IMR-90 (cell line): ENCODE measurements at regions not wholly inside any gene's neighbourhood (a gene's known extent, or its start where the extent isn't known, plus 50 kb on each side); places are given as distances from the start of the nearest gene placed in this dataset.

ENCODE experiments used
- ATAC-seq: fragments of 200-7000 bp; cut with Tn5 transposase; 2 replicates; pipeline ENCODE4 v1.9.1; 2020; ENCODE audit warnings: low read depth, mild to moderate bottlenecking, moderate library complexity
- BruUV-seq: library from RNA; stranded (reverse); fragments of 400-500 nt; replicated peaks from 2 replicates; lab custom pipeline; 2021; lab: Mats Ljungman, UMichigan
- CTCF ChIA-PET: fragments of 300-600 bp; formaldehyde crosslinking; extraction: SDS; loops from one replicate; lab custom pipeline; 2021; ENCODE audit warnings: antibody characterized with exemption; lab: Yijun Ruan, JAX
- POLR2A ChIA-PET: fragments of 300-600 bp; sonication (Branson Sonifier 250); formaldehyde crosslinking; loops from one replicate; lab custom pipeline; 2022; ENCODE audit warnings: antibody characterized with exemption; ENCODE audit not compliant: unreplicated experiment; lab: Charles Lee
- DNase-seq: peaks from one replicate; pipeline ENCODE4 v3.0.0; 2013
- H2AFZ ChIP-seq: replicated peaks from 2 replicates; pipeline ENCODE3; 2013; ENCODE audit warnings: low read length, mild to moderate bottlenecking; ENCODE audit not compliant: poor library complexity
- H2AK5ac ChIP-seq: 2 replicates; pipeline ENCODE4 v1.6.1; 2013; ENCODE audit warnings: low read depth, low read length, inconsistent platforms
- H2AK9ac ChIP-seq: replicated peaks from 2 replicates; pipeline ENCODE3; 2013; ENCODE audit warnings: mild to moderate bottlenecking, low read depth, low read length, moderate library complexity; ENCODE audit not compliant: poor library complexity
- H2BK120ac ChIP-seq: 2 replicates; pipeline ENCODE4 v1.6.1; 2013; ENCODE audit warnings: low read depth, low read length, inconsistent platforms
- H2BK15ac ChIP-seq: 3 replicates; pipeline ENCODE4 v1.6.1; 2013; ENCODE audit warnings: low read depth, low read length, inconsistent platforms
- H2BK20ac ChIP-seq: 2 replicates; pipeline ENCODE4 v1.6.1; 2013; ENCODE audit warnings: low read depth, mild to moderate bottlenecking, inconsistent platforms, low read length, moderate library complexity
- H2BK5ac ChIP-seq: 2 replicates; pipeline ENCODE4 v1.6.1; 2013; ENCODE audit warnings: mild to moderate bottlenecking, low read depth, low read length, inconsistent platforms; ENCODE audit not compliant: poor library complexity, severe bottlenecking
- H3K14ac ChIP-seq: replicated peaks from 2 replicates; pipeline ENCODE4 v1.6.1; 2013; ENCODE audit warnings: low read depth, low read length, inconsistent platforms
- H3K18ac ChIP-seq: 2 replicates; pipeline ENCODE4 v1.6.1; 2013; ENCODE audit warnings: low read depth, low read length, control low read depth
- H3K23ac ChIP-seq: 2 replicates; pipeline ENCODE4 v1.6.1; 2013; ENCODE audit warnings: low read depth, low read length, inconsistent platforms
- H3K27ac ChIP-seq: 2 replicates; pipeline ENCODE4 v1.5.1; 2013; ENCODE audit warnings: mild to moderate bottlenecking, control low read depth, low read length; ENCODE audit not compliant: insufficient read depth
- H3K27me3 ChIP-seq: 2 replicates; pipeline ENCODE4 v1.6.1; 2013; ENCODE audit warnings: low read length; ENCODE audit not compliant: control insufficient read depth, insufficient read depth
- H3K36me3 ChIP-seq: 2 replicates; pipeline ENCODE4 v1.6.1; 2013; ENCODE audit warnings: low read length, mixed read lengths; ENCODE audit not compliant: control insufficient read depth, insufficient read depth
- H3K4ac ChIP-seq: 2 replicates; pipeline ENCODE4 v1.6.1; 2013; ENCODE audit warnings: low read depth, low read length, inconsistent platforms
- H3K4me1 ChIP-seq: 2 replicates; pipeline ENCODE4 v1.6.1; 2013; ENCODE audit warnings: low read length, mixed read lengths; ENCODE audit not compliant: control insufficient read depth, insufficient read depth
- H3K4me2 ChIP-seq: 2 replicates; pipeline ENCODE4 v1.6.1; 2013; ENCODE audit warnings: low read depth, mild to moderate bottlenecking, control low read depth, low read length, moderate library complexity
- H3K4me3 ChIP-seq: 2 replicates; pipeline ENCODE4 v1.5.1; 2013; ENCODE audit warnings: low read depth, mild to moderate bottlenecking, control low read depth, low read length, moderate library complexity; ENCODE audit not compliant: insufficient read depth
- H3K56ac ChIP-seq: 2 replicates; pipeline ENCODE4 v1.6.1; 2013; ENCODE audit warnings: low read length, inconsistent platforms; ENCODE audit not compliant: insufficient read depth; ENCODE audit errors: extremely low read depth
- H3K79me1 ChIP-seq, 2 experiments: 2 replicates each; pipeline ENCODE4 v1.6.1; 2013; ENCODE audit warnings: low read length in 2 of 2, inconsistent platforms in 1 of 2, low read depth in 1 of 2
- H3K9ac ChIP-seq: 2 replicates; pipeline ENCODE4 v1.6.1; 2013; ENCODE audit warnings: low read depth, low read length, control low read depth
- H3K9me1 ChIP-seq: 2 replicates; pipeline ENCODE4 v1.6.1; 2013; ENCODE audit warnings: low read length, inconsistent platforms; ENCODE audit not compliant: insufficient read depth
- H3K9me3 ChIP-seq: 2 replicates; pipeline ENCODE4 v1.6.1; 2013; ENCODE audit warnings: low read length; ENCODE audit not compliant: control insufficient read depth, insufficient read depth
- H4K20me1 ChIP-seq: 2 replicates; pipeline ENCODE4 v1.6.1; 2013; ENCODE audit warnings: low read length, inconsistent platforms; ENCODE audit not compliant: insufficient read depth
- H4K5ac ChIP-seq: 2 replicates; pipeline ENCODE4 v1.6.1; 2013; ENCODE audit warnings: mild to moderate bottlenecking, low read depth, low read length, control low read depth
- H4K8ac ChIP-seq, 2 experiments: 2 replicates each; pipeline ENCODE4 v1.6.1; 2013; ENCODE audit warnings: low read depth in 2 of 2, low read length in 2 of 2, control low read depth in 1 of 2, inconsistent platforms in 1 of 2
- H4K91ac ChIP-seq: 2 replicates; pipeline ENCODE4 v1.6.1; 2013; ENCODE audit warnings: low read depth, low read length, inconsistent platforms; ENCODE audit not compliant: insufficient read depth
- BHLHE40 ChIP-seq: fragments of 150-350 bp; IDR thresholded peaks from 2 replicates; pipeline ENCODE4 v1.6.1; 2016; ENCODE audit warnings: mild to moderate bottlenecking, low read depth, low read length
- CEBPB ChIP-seq: IDR thresholded peaks from 2 replicates; pipeline ENCODE4 v1.6.1; 2012; ENCODE audit warnings: low read depth, low read length, improper control_type of control experiment
- CHD1 ChIP-seq: IDR thresholded peaks from 2 replicates; pipeline ENCODE4 v1.6.1; 2012; ENCODE audit warnings: low read depth, low read length, improper control_type of control experiment
- CTCF ChIP-seq: conservative IDR thresholded peaks from 2 replicates; pipeline ENCODE4 v1.5.1; 2012; ENCODE audit warnings: mild to moderate bottlenecking, low read depth, low read length, improper control_type of control experiment
- ELK1 ChIP-seq: fragments of 150-350 bp; IDR thresholded peaks from 2 replicates; pipeline ENCODE4 v1.6.1; 2016; ENCODE audit warnings: low read depth, mild to moderate bottlenecking, low read length, moderate library complexity, borderline replicate concordance
- FOS ChIP-seq: fragments of 150-350 bp; IDR thresholded peaks from 2 replicates; pipeline ENCODE4 v1.6.1; 2016; ENCODE audit warnings: low read depth, low read length
- MAFK ChIP-seq: IDR thresholded peaks from 2 replicates; pipeline ENCODE4 v1.6.1; 2012; ENCODE audit warnings: low read depth, low read length, improper control_type of control experiment
- MAZ ChIP-seq: IDR thresholded peaks from 2 replicates; pipeline ENCODE4 v1.6.1; 2012; ENCODE audit warnings: low read depth, mild to moderate bottlenecking, low read length, improper control_type of control experiment, moderate library complexity, borderline replicate concordance
- MXI1 ChIP-seq: IDR thresholded peaks from 2 replicates; pipeline ENCODE4 v1.6.1; 2012; ENCODE audit warnings: low read depth, mild to moderate bottlenecking, low read length, moderate library complexity, borderline replicate concordance
- NFE2L2 ChIP-seq: fragments of 150-350 bp; IDR thresholded peaks from 2 replicates; pipeline ENCODE4 v1.6.1; 2016; ENCODE audit warnings: low read depth, mild to moderate bottlenecking, low read length
- POLR2A ChIP-seq: IDR thresholded peaks from 2 replicates; pipeline ENCODE4 v1.6.1; 2012; ENCODE audit warnings: mild to moderate bottlenecking, low read depth, low read length
- RAD21 ChIP-seq: IDR thresholded peaks from 2 replicates; pipeline ENCODE4 v1.6.1; 2012; ENCODE audit warnings: low read length, improper control_type of control experiment
- RCOR1 ChIP-seq: IDR thresholded peaks from 2 replicates; pipeline ENCODE4 v1.6.1; 2012; ENCODE audit warnings: mild to moderate bottlenecking, low read length, improper control_type of control experiment; ENCODE audit not compliant: insufficient replicate concordance
- RFX5 ChIP-seq: IDR thresholded peaks from 2 replicates; pipeline ENCODE4 v1.8.0; 2012; ENCODE audit warnings: low read depth, mild to moderate bottlenecking, low read length, moderate library complexity
- SMC3 ChIP-seq: fragments of 150-350 bp; IDR thresholded peaks from 2 replicates; pipeline ENCODE4 v1.6.1; 2016; ENCODE audit warnings: low read depth, mild to moderate bottlenecking, antibody characterized with exemption, low read length, moderate library complexity
- USF2 ChIP-seq: fragments of 150-350 bp; IDR thresholded peaks from 2 replicates; pipeline ENCODE4 v1.6.1; 2017; ENCODE audit warnings: mild to moderate bottlenecking, antibody characterized with exemption, low read length, low read depth
- WGBS, 2 experiments: methylation state at CpG; one replicate each; pipeline versions ENCODE4 v1.1.5 to v1.1.7; 2013; ENCODE audit warnings: missing lambda C conversion rate in 2 of 2; ENCODE audit not compliant: insufficient read length in 1 of 2; ENCODE audit errors: extremely low coverage in 2 of 2; 5-methylcytosine and 5-hydroxymethylcytosine counted together
- dilution Hi-C: fragments of 300-500 bp; cut with HindIII; formaldehyde crosslinking; loops from one replicate; pipeline ENCODE4 v1.14.3; 2018; ENCODE audit warnings: low sequenced_read_pairs; ENCODE audit not compliant: unreplicated experiment
- in situ Hi-C: fragments of 300-500 bp; cut with MboI; formaldehyde crosslinking; loops from 3 replicates; pipeline ENCODE4 v1.14.3; 2019; ENCODE audit warnings: low sequenced_read_pairs, inconsistent platforms, mixed read lengths
- intact Hi-C: fragments of 100-400 bp; cut with micrococcal nuclease; formaldehyde crosslinking; loops from 2 replicates; pipeline ENCODE4 v1.10.0; 2022

- TF ChIP-seq POLR2A (no peak), ELK1 (no peak), MXI1 (no peak), MAFK (no peak), SMC3 (no peak), RAD21 (no peak), BHLHE40 (no peak), RFX5 (no peak), USF2 (no peak), CTCF (no peak), MAZ (no peak), NFE2L2 (no peak), FOS (no peak), CEBPB (no peak), CHD1 (no peak), RCOR1 (no peak)
- peaks cover 2% of the 10 kb centered on the region; the same call in 1 of the 2 replicates for H3K4me1 ChIP-seq
- no peak overlapping the region for H3K27ac ChIP-seq
- ATAC-seq (no peak), DNase-seq (no peak)
- BruUV-seq: no TSS peak
- no peak overlapping the region for H3K18ac ChIP-seq
- dilution Hi-C loops (no loop called here), in situ Hi-C loops (no loop called here), intact Hi-C loops (no loop called here)
- H3K9ac ChIP-seq: no peak overlapping the region
- H3K9me1 ChIP-seq: no peaks in the 10 kb centered on the region
- H3K14ac ChIP-seq: no peak overlapping the region
- H4K20me1 ChIP-seq: no peaks in the 10 kb centered on the region
- H2BK15ac ChIP-seq: no peak overlapping the region
- ChIA-PET POLR2A (no interaction called here), CTCF (no interaction called here)
- no peak overlapping the region for H3K56ac ChIP-seq
- no peak overlapping the region for H2AK9ac ChIP-seq
- peaks cover 4% of the 10 kb centered on the region for H3K9me3 ChIP-seq
- WGBS, 2 experiments: no CpG with 5 or more reads among the region's 1 CpG
- H3K79me1 ChIP-seq: no peaks in the 10 kb centered on the region
- H3K4me3 ChIP-seq: no peak overlapping the region
- H2AFZ ChIP-seq: no peak overlapping the region
- H2AK5ac ChIP-seq: no peak overlapping the region
- no peak overlapping the region for H4K8ac ChIP-seq
- no peak overlapping the region for H4K5ac ChIP-seq
- H2BK5ac ChIP-seq: no peak overlapping the region
- no peak overlapping the region for H2BK20ac ChIP-seq
- peaks cover 3% of the 10 kb centered on the region for H3K27me3 ChIP-seq
- no peak overlapping the region for H4K91ac ChIP-seq
- no peak overlapping the region for H3K4me2 ChIP-seq
- H3K4ac ChIP-seq: no peak overlapping the region
- H3K23ac ChIP-seq: no peak overlapping the region
- no peak overlapping the region for H2BK120ac ChIP-seq
- H3K36me3 ChIP-seq: no peaks in the 10 kb centered on the region
Measured at GRCh38 chr5:159543326-159543725, 213.0 kb upstream of the IL12B start.
